Thoracic aorta (tissue), 2 donors: ENCODE measurements at regions not wholly inside any gene's neighbourhood (a gene's known extent, or its start where the extent isn't known, plus 50 kb on each side); places are given as distances from the start of the nearest gene placed in this dataset.

Source experiments
- ATAC-seq: fragments of 150-250 bp; one replicate; pipeline ENCODE4 v1.8.0; 2017; ENCODE audit warnings: low read depth; ENCODE audit not compliant: insufficient number of reproducible peaks, low FRiP score
- DNase-seq: peaks from one replicate; pipeline ENCODE4 v3.0.0-alpha.2; 2020; ENCODE audit warnings: low spot score
- H3K27ac ChIP-seq, 2 donors: fragments of 200-600 bp; sonication (generic); 1 replicate in 1 of 2; 2 replicates in 1 of 2; pipeline ENCODE4 v1.5.1; 2016; ENCODE audit warnings: mild to moderate bottlenecking in 2 of 2, moderate library complexity in 2 of 2
- H3K27me3 ChIP-seq: fragments of 200-600 bp; sonication (generic); replicated peaks from 2 replicates; pipeline ENCODE4 v1.6.0; 2016; ENCODE audit warnings: mild to moderate bottlenecking; ENCODE audit not compliant: insufficient read depth
- H3K36me3 ChIP-seq: fragments of 200-600 bp; sonication (generic); one replicate; pipeline ENCODE4 v1.5.1; 2016
- H3K4me1 ChIP-seq, 2 donors: fragments of 200-600 bp; sonication (generic); 1 replicate in 1 of 2; 2 replicates in 1 of 2; pipeline versions ENCODE4 v1.5.1 to v1.6.0; 2016; ENCODE audit warnings: low read depth in 2 of 2, mild to moderate bottlenecking in 1 of 2; ENCODE audit not compliant: control insufficient read depth in 1 of 2
- H3K4me3 ChIP-seq: fragments of 200-600 bp; sonication (generic); 2 replicates; pipeline ENCODE4 v1.5.1; 2016; ENCODE audit warnings: mild to moderate bottlenecking
- H3K9me3 ChIP-seq: fragments of 200-600 bp; sonication (generic); 2 replicates; pipeline ENCODE4 v1.5.1; 2016
- TF ChIP-seq, protein P1 (sequence below): fragments of 200-600 bp; sonication (generic); IDR thresholded peaks from one replicate; pipeline ENCODE4 v1.5.1; 2019; ENCODE audit warnings: antibody characterized with exemption

DNA sequence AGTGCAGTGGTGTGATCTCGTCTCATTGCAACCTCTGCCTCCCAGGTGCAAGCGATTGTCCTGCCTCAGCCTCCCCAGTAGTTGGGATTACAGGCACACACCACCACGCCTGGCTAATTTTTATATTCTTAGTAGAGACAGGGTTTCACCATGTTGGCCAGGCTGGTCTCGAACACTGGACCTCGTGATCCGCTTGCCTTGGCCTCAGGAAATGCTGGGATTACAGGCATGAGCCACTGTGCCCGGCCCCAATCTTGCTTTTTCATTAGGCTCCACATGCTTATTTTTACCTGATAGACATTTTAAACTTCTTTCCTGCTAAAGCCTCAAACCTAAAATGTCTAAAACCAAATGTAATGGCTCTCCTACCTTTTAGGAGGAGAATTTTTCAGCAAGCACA, 817.0 kb upstream of the NECTIN3 start:
- Histone ChIP-seq H3K27ac (no peak overlapping the region), H3K9me3 (no peaks in the 10 kb centered on the region), H3K36me3 (no peaks in the 10 kb centered on the region), H3K27me3 (no peaks in the 10 kb centered on the region), H3K4me3 (no peak overlapping the region), H3K4me1 (no peaks in the 10 kb centered on the region)
- TF ChIP-seq, protein P1, sequence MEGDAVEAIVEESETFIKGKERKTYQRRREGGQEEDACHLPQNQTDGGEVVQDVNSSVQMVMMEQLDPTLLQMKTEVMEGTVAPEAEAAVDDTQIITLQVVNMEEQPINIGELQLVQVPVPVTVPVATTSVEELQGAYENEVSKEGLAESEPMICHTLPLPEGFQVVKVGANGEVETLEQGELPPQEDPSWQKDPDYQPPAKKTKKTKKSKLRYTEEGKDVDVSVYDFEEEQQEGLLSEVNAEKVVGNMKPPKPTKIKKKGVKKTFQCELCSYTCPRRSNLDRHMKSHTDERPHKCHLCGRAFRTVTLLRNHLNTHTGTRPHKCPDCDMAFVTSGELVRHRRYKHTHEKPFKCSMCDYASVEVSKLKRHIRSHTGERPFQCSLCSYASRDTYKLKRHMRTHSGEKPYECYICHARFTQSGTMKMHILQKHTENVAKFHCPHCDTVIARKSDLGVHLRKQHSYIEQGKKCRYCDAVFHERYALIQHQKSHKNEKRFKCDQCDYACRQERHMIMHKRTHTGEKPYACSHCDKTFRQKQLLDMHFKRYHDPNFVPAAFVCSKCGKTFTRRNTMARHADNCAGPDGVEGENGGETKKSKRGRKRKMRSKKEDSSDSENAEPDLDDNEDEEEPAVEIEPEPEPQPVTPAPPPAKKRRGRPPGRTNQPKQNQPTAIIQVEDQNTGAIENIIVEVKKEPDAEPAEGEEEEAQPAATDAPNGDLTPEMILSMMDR, result no peak
- ATAC-seq (no peak), DNase-seq (no peak)

DNA sequence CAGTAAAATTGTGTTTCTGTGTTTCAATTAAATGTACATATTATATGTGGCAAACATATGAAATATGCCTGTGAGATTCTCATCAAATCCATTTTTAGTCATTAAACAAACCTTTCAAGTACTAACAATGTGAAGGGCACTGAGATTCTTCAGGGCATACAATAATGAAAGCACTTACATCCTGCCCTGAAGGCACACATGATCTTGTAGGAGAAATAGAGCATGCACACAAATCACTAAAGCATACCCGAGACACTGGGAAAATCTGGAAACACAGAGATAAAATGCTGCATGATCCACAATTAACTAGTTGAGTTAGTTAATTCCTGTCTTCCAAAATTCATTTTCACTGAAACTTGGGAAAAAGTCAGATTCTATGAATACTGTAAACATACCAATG, 810.5 kb upstream of the NECTIN3 start:
- peaks cover 0 to 3% of the 10 kb centered on the region in 2 donors for H3K4me1 ChIP-seq
- no peak overlapping the region for H3K27ac ChIP-seq
- ATAC-seq (no peak), DNase-seq (no peak)
- H3K9me3 ChIP-seq, result no peaks in the 10 kb centered on the region
- no peak overlapping the region for H3K4me3 ChIP-seq
- no peaks in the 10 kb centered on the region for H3K36me3 ChIP-seq
- TF ChIP-seq, protein P1, result no peak
- no peaks in the 10 kb centered on the region for H3K27me3 ChIP-seq

DNA sequence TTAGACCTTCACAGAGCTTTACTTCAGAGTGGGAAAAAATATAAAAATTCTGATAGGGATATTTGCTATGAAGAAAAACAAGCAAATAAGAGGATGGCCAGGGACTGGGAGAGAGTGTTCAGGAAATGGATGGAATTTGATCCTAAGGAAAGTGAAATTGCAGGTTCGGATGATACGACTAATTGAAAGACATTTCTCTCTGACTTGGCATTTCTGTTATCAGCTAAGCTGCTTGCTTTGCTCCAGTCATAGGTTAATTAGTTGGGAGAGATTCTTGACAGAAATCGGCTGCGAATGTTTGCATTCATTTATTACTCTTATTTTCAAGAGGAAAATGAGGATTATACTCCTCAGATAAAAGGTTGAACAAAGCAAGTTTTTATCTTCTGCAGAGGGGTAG, 808.7 kb upstream of the NECTIN3 start:
- no peaks in the 10 kb centered on the region for H3K27me3 ChIP-seq
- H3K27ac ChIP-seq, result no peak overlapping the region
- no peak for ATAC-seq
- no peak overlapping the region for H3K4me3 ChIP-seq
- TF ChIP-seq, protein P1, result no peak
- peaks cover 0 to 7% of the 10 kb centered on the region in 2 donors for H3K4me1 ChIP-seq
- no peak for DNase-seq
- H3K9me3 ChIP-seq, result no peaks in the 10 kb centered on the region
- H3K36me3 ChIP-seq, result no peaks in the 10 kb centered on the region

DNA sequence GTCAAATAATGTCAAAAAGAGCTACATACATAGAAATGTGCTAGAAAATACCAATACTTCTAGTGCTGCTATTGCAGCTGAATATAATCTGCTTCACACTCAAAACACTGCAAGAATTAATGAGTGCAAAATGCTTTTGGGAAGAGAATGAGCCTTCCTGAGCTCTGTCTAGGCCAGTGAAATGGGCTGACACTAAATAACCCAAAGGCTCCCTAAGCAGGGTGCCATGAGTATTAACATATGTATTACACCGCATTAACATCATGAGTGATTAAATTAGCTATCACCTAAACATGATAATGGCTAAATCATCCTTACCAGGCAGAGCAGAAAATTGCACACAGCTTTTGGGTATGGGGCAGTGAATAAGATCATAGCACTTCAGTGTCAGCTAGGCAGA, 806.3 kb upstream of the NECTIN3 start:
- TF ChIP-seq, protein P1, result no peak
- no peaks in the 10 kb centered on the region for H3K27me3 ChIP-seq
- no peak overlapping the region for H3K4me3 ChIP-seq
- peaks cover 0 to 7% of the 10 kb centered on the region in 2 donors for H3K4me1 ChIP-seq
- ATAC-seq, result no peak
- H3K27ac ChIP-seq, result no peak overlapping the region
- H3K9me3 ChIP-seq, result no peaks in the 10 kb centered on the region
- H3K36me3 ChIP-seq, result no peaks in the 10 kb centered on the region
- no peak for DNase-seq

DNA sequence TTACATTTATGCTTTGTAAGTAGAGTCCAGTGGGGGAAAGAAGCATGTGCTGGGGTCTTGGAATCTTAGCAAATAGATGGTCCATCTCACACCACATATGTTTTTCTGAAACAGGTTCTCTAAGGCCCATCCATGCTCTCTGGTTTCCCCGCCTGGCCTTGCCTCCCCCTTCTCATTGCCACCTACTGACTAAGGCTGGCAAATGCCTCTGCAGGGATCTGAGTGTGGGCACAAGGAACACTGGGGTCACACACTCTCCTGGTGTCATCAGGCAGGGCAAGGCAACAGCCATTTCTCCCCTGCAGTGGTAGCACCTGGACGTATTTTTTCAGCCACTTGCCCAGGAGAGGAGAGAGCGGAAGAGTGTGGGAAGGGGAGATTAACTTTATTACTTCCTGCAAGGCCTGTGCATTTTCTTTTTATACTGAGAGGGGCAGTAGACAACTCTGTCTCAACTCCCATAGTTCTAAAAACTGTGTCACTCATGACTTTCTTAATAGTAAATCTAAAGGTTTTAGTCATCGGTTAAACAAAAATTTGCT, 804.2 kb upstream of the NECTIN3 start:
- TF ChIP-seq, protein P1, result no peak

More for the DNA sequence above, 804.2 kb upstream of the NECTIN3 start:
- Histone ChIP-seq H3K27me3 (no peaks in the 10 kb centered on the region), H3K27ac (no peak overlapping the region), H3K4me3 (no peak overlapping the region), H3K4me1 (peaks cover 0 to 7% of the 10 kb centered on the region in 2 donors), H3K9me3 (no peaks in the 10 kb centered on the region), H3K36me3 (no peaks in the 10 kb centered on the region)
- ATAC-seq (no peak), DNase-seq (no peak)
